GM19438 (cell line): ENCODE measurements at regions not wholly inside any gene's neighbourhood (a gene's known extent, or its start where the extent isn't known, plus 50 kb on each side); places are given as distances from the start of the nearest gene placed in this dataset.
"Not testable (repeated sequence)": the region's sequence is repeated elsewhere in the genome, so short reads cannot be mapped to it uniquely, and the experiment has no call there.

Experiments used
- ATAC-seq: cut with Tn5 transposase; IDR thresholded peaks from one replicate; pipeline ENCODE4 v1.9.1; 2021; ENCODE audit warnings: low read depth; ENCODE audit not compliant: unreplicated experiment

GRCh38 chr13:80086304-80086721 is 254.6 kb downstream of the SPRY2 start:
- ATAC-seq: no peak

DNA sequence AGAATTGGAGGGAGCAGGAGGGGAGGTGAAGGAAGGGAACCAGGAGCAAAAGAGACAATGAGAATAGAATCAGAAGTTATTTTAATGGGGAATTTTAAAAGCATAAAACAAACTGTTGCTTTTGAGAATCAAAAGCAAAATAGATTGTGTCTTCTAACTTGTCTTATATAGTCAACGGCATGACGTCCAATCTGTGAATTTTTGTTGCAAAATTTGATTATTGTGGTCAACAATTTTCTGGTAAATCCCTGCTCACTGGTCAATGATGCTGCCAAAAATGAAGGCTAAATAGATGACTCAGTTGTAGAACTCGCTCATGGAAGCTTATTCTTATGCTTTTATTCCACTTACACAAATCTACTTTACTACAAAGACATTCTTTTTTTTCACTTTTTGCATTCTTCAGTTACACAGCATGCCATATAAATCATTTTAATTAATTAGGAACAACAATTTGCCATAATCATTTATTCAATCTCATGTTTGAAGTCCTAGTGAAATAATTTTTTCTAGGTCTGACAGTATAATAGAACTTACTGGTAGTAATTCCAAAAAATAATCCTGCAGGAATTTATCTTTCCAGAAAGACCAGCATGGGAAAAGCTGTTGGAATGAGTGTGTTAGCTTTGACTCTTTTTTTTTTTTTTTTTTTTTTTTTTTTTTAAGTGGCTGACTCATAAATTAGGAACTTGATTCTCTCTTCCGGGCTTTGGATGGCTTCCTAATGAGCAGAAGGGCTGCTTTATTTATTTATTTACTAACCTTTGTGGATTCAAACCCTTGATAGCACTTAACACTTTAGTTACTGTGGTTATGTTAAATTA is 256.9 kb downstream of the SPRY2 start:
- ATAC-seq: no peak

- no peak for ATAC-seq
Measured at GRCh38 chr13:80083081-80083852, 257.7 kb downstream of the SPRY2 start.

- ATAC-seq: no peak
Measured at GRCh38 chr13:80082396-80083080, 258.4 kb downstream of the SPRY2 start.

DNA sequence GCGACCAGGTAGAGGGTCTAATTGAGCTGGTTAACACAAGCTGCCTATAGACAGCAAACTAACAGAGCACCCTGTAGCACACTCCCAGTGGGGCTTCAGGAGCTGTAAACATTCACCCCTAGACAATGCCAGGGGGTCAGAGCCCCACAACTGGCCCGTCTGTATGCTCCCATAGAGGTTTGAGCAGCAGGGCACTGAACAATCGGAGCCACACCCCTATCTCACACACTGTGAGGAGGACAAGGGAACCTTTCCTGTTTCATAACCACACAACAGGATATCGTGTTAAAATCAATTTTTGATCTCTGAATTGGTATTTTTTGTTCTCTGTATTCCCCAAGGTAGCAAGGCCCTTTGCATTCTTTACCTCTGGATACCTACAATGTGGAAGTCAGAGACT is 266.1 kb downstream of the SPRY2 start:
- ATAC-seq: no peak

- ATAC-seq: no peak
Measured at GRCh38 chr13:80074143-80074752, 266.7 kb downstream of the SPRY2 start.

DNA sequence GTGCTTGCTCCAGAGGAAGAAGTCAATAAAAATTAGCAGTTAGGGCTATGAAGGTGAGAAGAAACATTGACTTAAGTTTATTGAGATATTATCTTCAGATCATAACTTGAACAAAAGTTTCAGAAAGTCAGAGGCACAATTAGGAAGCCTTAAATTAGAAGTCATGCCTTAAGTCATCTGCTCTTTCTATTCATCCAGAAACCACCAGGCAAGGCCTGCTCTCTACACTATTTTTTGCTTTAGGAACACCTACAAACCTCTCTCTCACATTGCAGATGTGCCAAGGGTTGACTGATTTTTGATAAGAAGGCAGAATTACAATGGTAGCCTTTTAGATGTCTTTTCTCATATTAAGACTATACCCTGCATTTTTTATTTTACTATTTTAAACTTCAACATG is 268.7 kb downstream of the SPRY2 start:
- no peak for ATAC-seq

GRCh38 chr13:80070024-80070703 is 270.8 kb downstream of the SPRY2 start:
- no peak for ATAC-seq

- ATAC-seq: no peak
Measured at GRCh38 chr13:80069374-80069773, 271.6 kb downstream of the SPRY2 start.

DNA sequence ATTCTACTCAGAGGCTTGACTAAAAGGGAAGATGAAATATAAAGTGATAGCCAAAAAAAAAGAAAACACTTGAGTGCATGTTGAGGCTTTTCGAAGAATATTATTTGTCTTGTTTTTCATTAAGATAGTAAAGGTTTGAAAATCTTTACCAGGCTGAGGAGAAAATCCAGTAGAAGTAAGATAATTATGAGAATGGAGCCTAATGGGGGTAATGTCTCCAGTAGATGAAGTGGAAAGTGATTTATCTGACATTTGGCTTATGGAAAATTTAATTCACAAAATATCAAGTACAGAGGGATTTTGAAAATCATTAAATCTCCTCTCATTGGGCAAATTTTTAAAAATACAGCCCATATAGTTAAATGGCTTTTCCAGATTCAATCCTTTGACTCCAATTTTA is 274.9 kb downstream of the SPRY2 start:
- no peak for ATAC-seq

- not testable (repeated sequence) for ATAC-seq
Measured at GRCh38 chr13:80062416-80062815, 278.5 kb downstream of the SPRY2 start.

GRCh38 chr13:80059789-80060188 is 281.1 kb downstream of the SPRY2 start:
- ATAC-seq: no peak

GRCh38 chr13:80058626-80059025 is 282.3 kb downstream of the SPRY2 start:
- ATAC-seq: no peak

DNA sequence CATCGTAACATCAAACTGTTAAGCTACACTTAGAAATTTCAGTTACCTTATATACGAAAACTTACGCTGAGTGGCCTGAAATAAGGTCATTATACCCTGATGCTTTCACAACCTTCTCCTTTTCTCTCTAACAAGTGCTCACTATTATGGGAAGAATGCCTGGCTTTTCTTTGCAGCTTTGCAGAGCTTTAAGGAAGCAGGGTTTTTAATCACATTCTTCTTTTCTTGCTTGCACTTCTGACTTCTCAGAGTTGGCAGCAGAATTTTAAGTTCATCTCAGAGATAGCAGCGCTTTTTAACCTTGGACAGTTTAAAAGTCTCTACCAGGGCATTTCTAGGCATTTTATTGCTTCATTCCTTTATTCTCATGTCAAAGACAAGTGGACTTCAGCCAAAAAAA is 285.1 kb downstream of the SPRY2 start:
- no peak for ATAC-seq

DNA sequence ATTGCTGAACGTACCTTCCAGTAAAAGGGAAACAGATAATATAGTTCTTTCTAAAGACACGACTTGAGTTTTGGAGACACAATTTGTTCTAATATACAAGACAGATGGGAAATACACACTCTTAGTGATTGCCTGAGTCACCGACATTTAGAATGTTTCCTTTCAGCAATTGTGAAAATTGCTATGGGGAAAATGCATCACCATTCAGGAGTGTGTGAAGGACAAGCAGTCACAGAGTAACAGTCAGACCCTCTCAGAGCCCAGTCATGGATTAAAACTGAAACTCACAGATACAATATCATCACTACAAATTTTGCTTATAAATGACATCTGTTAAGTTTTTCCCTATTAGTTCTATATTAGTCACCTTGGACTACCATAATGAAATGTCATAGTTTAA is 286.1 kb downstream of the SPRY2 start:
- no peak for ATAC-seq

- no peak for ATAC-seq
Measured at GRCh38 chr13:80052286-80052685, 288.6 kb downstream of the SPRY2 start.

DNA sequence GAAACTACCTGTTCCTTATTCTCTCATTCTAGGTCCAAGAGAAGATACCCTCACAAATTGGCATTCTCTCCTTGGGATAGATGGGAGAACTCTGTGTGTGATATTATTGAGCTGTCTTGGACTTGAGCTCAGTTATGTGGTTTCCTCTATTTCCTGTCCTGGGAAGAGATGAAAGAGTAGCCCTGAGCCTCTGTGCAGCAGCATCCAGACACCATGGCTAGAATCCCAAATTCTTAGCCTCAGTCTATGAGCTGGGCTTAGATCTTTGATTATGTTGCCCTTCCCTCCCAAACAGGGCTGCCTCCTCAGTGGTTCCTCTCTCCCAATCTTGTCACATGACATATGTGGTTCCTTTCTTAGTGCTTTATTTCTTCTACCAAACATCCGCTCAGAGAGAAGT is 290.7 kb downstream of the SPRY2 start:
- no peak for ATAC-seq

- peak; percentile 99 for ATAC-seq
Measured at GRCh38 chr13:80048802-80049201, 292.1 kb downstream of the SPRY2 start.

DNA sequence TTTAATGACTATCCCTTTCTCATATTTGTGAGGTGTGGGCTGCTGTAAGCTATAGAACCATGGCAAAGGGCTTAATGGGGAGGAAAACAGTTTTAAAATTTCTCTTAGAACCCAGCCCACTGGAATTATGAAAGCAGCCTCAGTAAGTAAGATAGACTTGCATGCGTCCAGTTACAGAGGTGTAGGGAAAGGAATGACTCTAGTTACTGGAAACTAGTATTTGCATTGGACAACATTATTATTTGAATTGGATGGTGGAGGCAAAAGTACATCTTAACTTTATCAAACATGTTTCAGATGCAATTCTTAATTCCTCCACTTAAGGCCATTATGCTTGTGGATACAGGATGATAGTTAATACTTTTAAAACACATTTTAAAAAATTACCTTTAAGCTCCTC is 292.9 kb downstream of the SPRY2 start:
- no peak for ATAC-seq

- ATAC-seq: no peak
Measured at GRCh38 chr13:80047406-80047805, 293.5 kb downstream of the SPRY2 start.
